ACHN (cell line): ENCODE measurements at regions not wholly inside any gene's neighbourhood (a gene's known extent, or its start where the extent isn't known, plus 50 kb on each side); places are given as distances from the start of the nearest gene placed in this dataset.
"Not testable (repeated sequence)": the region's sequence is repeated elsewhere in the genome, so short reads cannot be mapped to it uniquely, and the experiment has no call there.

Source experiments
- DNase-seq: peaks from one replicate; pipeline ENCODE4 v3.0.0-alpha.2; 2015
- in situ Hi-C: cut with HindIII; loops from 2 replicates; pipeline ENCODE4 v1.10.0; 2017; ENCODE audit warnings: low sequenced_read_pairs, low pct_ligation_motif_present, low pct_unique_long_range_greater_than_20kb

DNA sequence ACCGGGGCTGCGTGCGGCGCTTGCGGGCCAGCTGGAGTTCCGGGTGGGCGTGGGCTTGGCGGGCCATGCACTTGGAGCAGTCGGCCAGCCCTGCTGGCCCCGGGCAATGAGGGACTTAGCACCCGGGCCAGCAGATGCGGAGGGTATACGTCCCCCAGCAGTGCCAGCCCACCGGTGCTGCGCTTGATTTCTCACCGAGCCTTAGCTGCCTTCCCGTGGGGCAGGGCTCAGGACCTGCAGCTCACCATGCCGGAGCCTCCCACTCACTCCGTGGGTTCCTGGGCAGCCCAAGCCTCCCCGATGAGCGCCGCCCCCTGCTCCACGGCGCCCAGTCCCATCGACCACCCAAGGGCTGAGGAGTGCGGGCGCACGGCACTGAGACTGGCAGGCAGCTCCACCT, 51.4 kb upstream of the INPP4B start:
- in situ Hi-C loops, DNase-seq: not testable (repeated sequence)

DNA sequence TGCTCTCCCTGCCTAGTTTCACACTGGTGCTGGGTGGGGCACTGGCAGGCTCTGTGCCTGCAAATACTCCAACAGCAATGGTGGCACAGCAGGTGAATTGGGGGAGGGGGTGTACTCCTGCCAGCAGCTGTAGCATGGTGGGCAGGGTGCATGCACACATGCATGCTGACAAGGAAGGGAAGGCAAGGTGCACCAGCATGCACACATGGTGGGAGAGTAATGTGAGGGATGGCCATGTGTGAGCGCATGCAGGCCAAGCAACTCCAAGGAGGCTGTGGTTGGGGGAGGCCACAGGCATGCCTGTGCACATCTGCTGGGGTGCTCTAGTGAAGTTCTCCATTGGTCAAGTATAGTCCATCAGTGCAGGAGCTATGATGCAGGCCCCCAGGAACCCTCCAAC, 54.5 kb upstream of the INPP4B start:
- no peak for DNase-seq
- in situ Hi-C loops, result no loop called here

DNA sequence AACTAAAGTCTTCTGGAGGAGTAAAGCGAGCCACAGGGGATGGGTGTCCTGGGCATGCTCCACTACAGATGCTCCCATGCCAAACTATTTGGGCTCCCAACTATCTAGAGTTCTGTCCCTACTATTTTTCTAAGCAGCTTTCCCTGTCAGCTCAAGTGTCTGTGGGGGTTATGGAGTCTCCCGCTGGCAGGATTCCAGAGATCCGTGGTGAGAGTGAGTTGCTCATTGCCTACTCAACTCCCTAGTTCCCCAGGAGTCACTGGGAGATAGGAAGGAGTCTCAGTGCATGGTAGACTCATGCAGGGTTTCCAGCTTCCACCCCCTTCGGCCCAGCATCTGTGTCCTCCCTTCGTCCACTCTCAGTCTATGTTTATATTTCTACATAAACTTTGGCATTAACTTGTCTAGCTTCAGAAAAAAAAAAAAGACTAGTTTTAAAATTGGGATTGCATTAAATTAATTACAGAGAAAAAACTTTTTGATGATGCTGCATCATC, 55.1 kb upstream of the INPP4B start:
- in situ Hi-C loops, result no loop called here
- DNase-seq, result no peak

- in situ Hi-C loops, DNase-seq: not testable (repeated sequence)
Measured at GRCh38 chr4:142903617-142904016, 57.5 kb upstream of the INPP4B start.

- DNase-seq, result no peak
- in situ Hi-C loops, result no loop called here
Measured at GRCh38 chr4:142909908-142910307, 63.8 kb upstream of the INPP4B start.

GRCh38 chr4:142913034-142913433, 66.9 kb upstream of the INPP4B start:
- in situ Hi-C loops, result no loop called here
- DNase-seq, result no peak

- no peak for DNase-seq
- in situ Hi-C loops, result no loop called here
Measured at GRCh38 chr4:142913461-142914030, 67.4 kb upstream of the INPP4B start.

GRCh38 chr4:142917678-142918077, 71.6 kb upstream of the INPP4B start:
- in situ Hi-C loops, result no loop called here
- no peak for DNase-seq

DNA sequence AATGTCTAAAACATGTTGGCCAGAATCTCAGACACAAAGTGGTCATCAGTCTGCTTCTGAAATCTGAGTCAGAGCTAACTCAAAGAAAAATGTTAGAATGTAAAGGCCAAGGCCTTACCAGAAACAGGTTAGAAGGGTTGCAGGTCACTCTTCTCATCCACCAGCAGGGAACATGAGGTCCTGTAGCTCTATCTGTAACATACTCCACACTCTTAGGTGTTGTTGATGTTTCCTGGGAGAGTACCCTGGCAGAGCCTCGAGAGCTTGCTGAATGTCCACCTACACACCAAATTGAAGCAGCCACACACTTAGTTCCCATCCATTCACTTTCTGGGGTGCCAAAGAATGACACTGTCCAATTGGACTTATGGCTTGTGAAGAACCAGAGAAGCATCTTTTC, 76.6 kb upstream of the INPP4B start:
- in situ Hi-C loops, result no loop called here
- no peak for DNase-seq

DNA sequence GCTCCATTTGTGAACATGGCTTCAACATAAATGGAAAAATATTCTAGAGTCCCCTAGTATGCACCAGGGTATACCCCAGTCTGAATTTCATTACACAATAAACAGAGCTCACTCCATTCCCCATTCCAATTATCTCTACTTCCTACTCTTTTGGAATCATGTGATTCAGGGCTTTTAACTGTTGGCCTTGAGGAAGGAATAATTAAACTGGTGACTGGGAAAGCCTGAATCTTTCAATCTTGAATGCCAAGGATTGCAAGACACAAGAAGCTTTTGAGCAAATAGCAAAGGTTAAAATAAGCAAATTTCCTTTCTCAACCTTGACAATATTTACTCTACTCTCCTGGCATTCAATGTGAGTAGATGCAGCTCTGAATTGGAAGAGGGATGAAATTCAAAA, 77.5 kb upstream of the INPP4B start:
- in situ Hi-C loops, result no loop called here
- no peak for DNase-seq

- no peak for DNase-seq
- in situ Hi-C loops, result no loop called here
Measured at GRCh38 chr4:142925161-142925560, 79.1 kb upstream of the INPP4B start.

DNA sequence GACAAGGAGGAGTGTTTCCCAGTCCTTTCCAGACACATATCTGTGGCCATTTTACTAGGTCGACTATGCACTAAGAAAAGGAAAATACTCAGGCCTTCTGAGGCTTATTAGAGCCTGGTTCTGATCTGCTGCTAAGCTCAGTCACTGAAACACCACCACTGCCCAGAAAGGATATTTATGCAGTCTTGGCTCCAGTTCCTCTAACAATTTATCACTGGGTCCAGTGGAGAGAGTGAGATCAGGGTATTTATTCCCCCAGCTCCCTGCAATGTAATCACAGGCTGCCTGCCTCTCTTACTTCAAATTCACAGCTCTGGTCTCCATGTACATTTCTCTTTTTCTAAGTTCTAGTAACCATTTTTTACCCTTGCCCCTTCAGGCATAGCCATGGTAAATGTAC, 81.6 kb upstream of the INPP4B start:
- in situ Hi-C loops, result no loop called here
- no peak for DNase-seq

GRCh38 chr4:142929526-142929925, 83.4 kb upstream of the INPP4B start:
- no peak for DNase-seq
- in situ Hi-C loops, result no loop called here

GRCh38 chr4:142933207-142933606, 87.1 kb upstream of the INPP4B start:
- in situ Hi-C loops, result no loop called here
- DNase-seq, result no peak

- in situ Hi-C loops, result no loop called here
- DNase-seq, result no peak
Measured at GRCh38 chr4:142940425-142941330, 94.6 kb upstream of the INPP4B start.

DNA sequence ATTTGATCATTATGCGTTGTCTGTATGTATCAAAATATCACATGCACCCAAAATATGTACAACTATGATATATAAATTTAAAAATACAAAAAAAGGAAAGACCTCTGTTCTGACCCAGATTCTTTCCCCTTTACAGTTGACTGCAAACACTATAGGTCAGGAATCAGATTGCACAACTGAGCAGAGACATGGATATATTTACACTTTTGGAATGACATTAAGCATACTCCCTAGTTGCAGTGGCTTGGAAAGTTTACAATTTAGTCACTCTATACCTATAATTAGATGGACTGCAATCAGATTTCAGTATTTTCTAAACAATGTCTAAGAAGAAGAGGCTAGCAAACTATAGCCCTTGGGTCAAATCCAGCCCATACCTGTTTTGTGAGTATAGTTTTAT, 98.5 kb upstream of the INPP4B start:
- in situ Hi-C loops, result no loop called here
- no peak for DNase-seq

GRCh38 chr4:142952821-142953580, 106.9 kb upstream of the INPP4B start:
- in situ Hi-C loops, result no loop called here
- no peak for DNase-seq

- in situ Hi-C loops, result no loop called here
- DNase-seq, result no peak
Measured at GRCh38 chr4:142954415-142954814, 108.3 kb upstream of the INPP4B start.

DNA sequence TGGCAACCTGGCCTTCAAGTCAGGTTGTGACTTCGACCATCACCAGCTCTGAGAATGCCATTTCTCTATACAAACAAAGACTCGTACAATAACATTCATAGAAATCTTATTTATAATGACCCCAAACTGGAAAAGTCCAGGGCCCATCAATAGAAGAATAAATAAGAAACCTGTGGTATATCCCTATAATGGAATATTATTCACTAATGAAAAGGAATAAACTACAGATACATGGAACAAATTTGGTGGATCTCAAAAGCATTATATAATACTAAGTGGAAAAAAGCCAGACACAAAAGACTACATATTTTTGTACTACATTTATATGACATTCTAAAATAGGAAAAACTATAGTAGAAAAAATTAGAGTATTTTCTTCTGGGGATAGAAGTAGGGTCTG, 109.4 kb upstream of the INPP4B start:
- no peak for DNase-seq
- in situ Hi-C loops, result no loop called here
